T-helper 1 cell treated with Interleukin-12 subunit alpha and Interleukin-12 subunit beta and Interleukin-4 antibody, amounts not matched to agents 30 ng/mL and 1 ng/mL, for 36 hours (primary cell): ENCODE measurements at regions not wholly inside any gene's neighbourhood (a gene's known extent, or its start where the extent isn't known, plus 50 kb on each side); places are given as distances from the start of the nearest gene placed in this dataset.

ENCODE experiments used
- intact Hi-C: fragments of 100-400 bp; cut with micrococcal nuclease; formaldehyde crosslinking; loops from one replicate; pipeline ENCODE4 v1.15.1; 2024

GRCh38 chr1:173421286-173421685, 55.8 kb upstream of the PRDX6 start:
- intact Hi-C loops = loop anchor here (10.0 kb wide), 1 partner anchor 524 kb away; no protein-coding TSS in a partner anchor

GRCh38 chr1:173421789-173422188, 55.3 kb upstream of the PRDX6 start:
- intact Hi-C loops = loop anchor here (10.0 kb wide), 1 partner anchor 523 kb away; no protein-coding TSS in a partner anchor

- intact Hi-C loops = loop anchor here (10.0 kb wide), 1 partner anchor 522 kb away; no protein-coding TSS in a partner anchor
Measured at GRCh38 chr1:173422456-173422976, 54.6 kb upstream of the PRDX6 start.

GRCh38 chr1:173423291-173423690, 53.8 kb upstream of the PRDX6 start:
- intact Hi-C loops = loop anchor here (10.0 kb wide), 1 partner anchor 522 kb away; no protein-coding TSS in a partner anchor

GRCh38 chr1:173424143-173424542, 53.0 kb upstream of the PRDX6 start:
- intact Hi-C loops = loop anchor here (10.0 kb wide), 1 partner anchor 521 kb away; no protein-coding TSS in a partner anchor

- intact Hi-C loops = loop anchor here (10.0 kb wide), 1 partner anchor 520 kb away; no protein-coding TSS in a partner anchor
Measured at GRCh38 chr1:173424782-173425407, 52.2 kb upstream of the PRDX6 start.

- intact Hi-C loops = loop anchor here (10.0 kb wide), 1 partner anchor 519 kb away; no protein-coding TSS in a partner anchor
Measured at GRCh38 chr1:173426057-173426456, 51.1 kb upstream of the PRDX6 start.

- intact Hi-C loops = loop anchor here (2.0 to 10.0 kb wide), 2 partner anchors 517 to 731 kb away; partner anchors contain the start of gene RABGAP1L
Measured at GRCh38 chr1:173427146-173428054, 49.7 kb upstream of the PRDX6 start.
